Coronary artery (tissue), 2 donors: ENCODE measurements at regions not wholly inside any gene's neighbourhood (a gene's known extent, or its start where the extent isn't known, plus 50 kb on each side); places are given as distances from the start of the nearest gene placed in this dataset.

Experiments used
- DNase-seq: peaks from one replicate; pipeline ENCODE4 v3.0.0-alpha.2; 2017; ENCODE audit warnings: low spot score
- H3K27ac ChIP-seq, 2 donors: fragments of 200-600 bp; sonication (generic); one replicate each; pipeline ENCODE4 v1.5.1; 2016 to 2019
- H3K4me3 ChIP-seq: fragments of 200-600 bp; sonication (generic); 2 replicates; pipeline ENCODE4 v1.5.1; 2016; ENCODE audit warnings: mild to moderate bottlenecking, moderate library complexity
- TF ChIP-seq, protein P1 (sequence below): fragments of 200-600 bp; sonication (generic); IDR thresholded peaks from one replicate; pipeline ENCODE4 v1.5.1; 2019; ENCODE audit warnings: antibody characterized with exemption

DNA sequence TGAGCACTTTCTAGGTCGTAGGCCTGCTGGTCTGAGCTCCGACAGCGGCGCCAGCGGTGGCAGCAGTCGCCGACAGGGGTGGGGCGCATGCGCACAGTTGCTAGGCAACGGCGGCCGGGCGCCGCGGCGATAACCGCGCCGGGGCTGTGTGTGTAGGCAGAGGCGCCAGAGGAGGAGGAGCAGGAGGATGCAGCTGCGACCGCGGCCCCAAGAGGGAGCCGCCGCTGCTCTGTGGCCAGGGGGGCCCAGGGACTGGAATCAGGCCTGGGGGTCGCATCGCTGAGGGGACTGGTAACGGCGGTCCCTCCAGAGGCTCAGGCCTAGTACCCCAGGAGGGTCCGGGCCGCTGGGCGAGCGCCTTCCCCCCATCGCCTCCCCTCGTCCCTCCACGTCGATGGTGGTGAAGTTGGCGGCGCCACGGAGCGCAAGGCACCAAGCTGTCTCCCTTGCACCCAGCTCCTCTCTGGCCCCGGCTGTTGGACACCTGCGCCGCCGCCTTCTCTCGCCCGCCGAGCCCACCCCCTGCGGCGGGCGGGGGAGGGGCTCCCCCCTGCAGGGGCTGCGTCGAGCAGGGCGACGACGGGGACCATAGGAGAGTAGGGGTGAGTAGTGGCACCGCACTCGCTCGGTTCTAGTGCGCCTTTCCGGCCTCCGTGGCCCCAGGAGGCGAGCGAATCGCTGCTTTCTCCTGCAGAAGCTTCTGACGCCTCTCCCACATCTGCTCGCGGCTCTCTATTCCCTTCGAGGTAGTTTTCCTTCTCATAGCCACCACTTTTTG is 58.6 kb upstream of the ZC4H2 start, which contains the start of gene ZC3H12B:
Gene ZC3H12B, plus strand, starts transcription at position 159 of the 778 bp plus-strand sequence.
- DNase-seq: peak; percentile 83
- peak within 1 kb of the TSS; percentile 81 to 90 for H3K27ac ChIP-seq
- TF ChIP-seq, protein P1, sequence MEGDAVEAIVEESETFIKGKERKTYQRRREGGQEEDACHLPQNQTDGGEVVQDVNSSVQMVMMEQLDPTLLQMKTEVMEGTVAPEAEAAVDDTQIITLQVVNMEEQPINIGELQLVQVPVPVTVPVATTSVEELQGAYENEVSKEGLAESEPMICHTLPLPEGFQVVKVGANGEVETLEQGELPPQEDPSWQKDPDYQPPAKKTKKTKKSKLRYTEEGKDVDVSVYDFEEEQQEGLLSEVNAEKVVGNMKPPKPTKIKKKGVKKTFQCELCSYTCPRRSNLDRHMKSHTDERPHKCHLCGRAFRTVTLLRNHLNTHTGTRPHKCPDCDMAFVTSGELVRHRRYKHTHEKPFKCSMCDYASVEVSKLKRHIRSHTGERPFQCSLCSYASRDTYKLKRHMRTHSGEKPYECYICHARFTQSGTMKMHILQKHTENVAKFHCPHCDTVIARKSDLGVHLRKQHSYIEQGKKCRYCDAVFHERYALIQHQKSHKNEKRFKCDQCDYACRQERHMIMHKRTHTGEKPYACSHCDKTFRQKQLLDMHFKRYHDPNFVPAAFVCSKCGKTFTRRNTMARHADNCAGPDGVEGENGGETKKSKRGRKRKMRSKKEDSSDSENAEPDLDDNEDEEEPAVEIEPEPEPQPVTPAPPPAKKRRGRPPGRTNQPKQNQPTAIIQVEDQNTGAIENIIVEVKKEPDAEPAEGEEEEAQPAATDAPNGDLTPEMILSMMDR: no peak
- peak within 1 kb of the TSS; percentile 76 for H3K4me3 ChIP-seq

DNA sequence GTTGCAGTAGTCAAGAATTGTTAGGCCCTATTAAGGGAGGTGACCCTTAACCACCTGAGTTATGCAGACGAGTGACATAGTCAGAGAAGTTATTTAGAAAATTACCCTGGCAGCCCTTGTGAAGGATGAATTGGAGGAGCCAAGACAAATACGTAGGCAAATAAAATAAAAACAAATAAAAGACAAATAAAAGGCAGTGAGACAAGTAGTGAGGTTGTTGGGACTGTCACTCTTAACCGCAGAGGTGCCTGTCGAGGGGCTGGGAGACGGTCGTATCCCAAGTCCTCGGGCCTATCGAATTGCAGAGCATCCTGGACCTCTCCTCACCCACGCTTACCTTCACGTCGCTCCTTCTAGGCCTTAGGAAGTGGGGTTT is 58.0 kb upstream of the ZC4H2 start:
- H3K4me3 ChIP-seq: peak overlapping the region; percentile 76
- peak overlapping the region; percentile 81 to 90 for H3K27ac ChIP-seq
- TF ChIP-seq, protein P1: no peak
- DNase-seq: no peak
